Activated CD8-positive, alpha-beta T cell treated with anti-CD3 and anti-CD28 coated beads, Interleukin-2, amount 10 ng/mL, durations not matched to agents 7 days and 5 days (primary cell): ENCODE measurements at regions not wholly inside any gene's neighbourhood (a gene's known extent, or its start where the extent isn't known, plus 50 kb on each side); places are given as distances from the start of the nearest gene placed in this dataset.
"Not testable (repeated sequence)": the region's sequence is repeated elsewhere in the genome, so short reads cannot be mapped to it uniquely, and the experiment has no call there.

Experiments
- ATAC-seq: fragments of 150-1000 bp; cut with Tn5 transposase; one replicate; pipeline ENCODE4 v1.10.0; 2021; ENCODE audit warnings: moderate library complexity
- CTCF ChIA-PET: fragments of 350-600 bp; sonication (Branson Sonifier 250); formaldehyde crosslinking; loops from one replicate; lab custom pipeline; 2021; ENCODE audit warnings: antibody characterized with exemption; lab: Charles Lee
- POLR2A ChIA-PET: fragments of 350-600 bp; sonication (Branson Sonifier 250); formaldehyde crosslinking; loops from one replicate; lab custom pipeline; 2021; ENCODE audit warnings: antibody characterized with exemption; lab: Charles Lee
- DNase-seq: peaks from one replicate; pipeline ENCODE4 v3.0.0-alpha.2; 2020
- H3K27ac Mint-ChIP-seq: one replicate; pipeline ENCODE4 v1.8.0; 2021; ENCODE audit warnings: mild to moderate bottlenecking, mixed read lengths
- H3K27me3 Mint-ChIP-seq: one replicate; pipeline ENCODE4 v1.8.0; 2021; ENCODE audit warnings: low read depth, mixed read lengths
- H3K36me3 Mint-ChIP-seq: one replicate; pipeline ENCODE4 v1.8.0; 2021; ENCODE audit warnings: low read depth, mixed read lengths
- H3K4me1 Mint-ChIP-seq: one replicate; pipeline ENCODE4 v1.8.0; 2021; ENCODE audit warnings: low read depth, mixed read lengths
- H3K4me3 Mint-ChIP-seq: one replicate; pipeline ENCODE4 v1.8.0; 2021; ENCODE audit warnings: mild to moderate bottlenecking, mixed read lengths
- H3K9me3 Mint-ChIP-seq: one replicate; pipeline ENCODE4 v1.8.0; 2022; ENCODE audit warnings: mixed read lengths; ENCODE audit not compliant: insufficient read depth

GRCh38 chr1:30171537-30172298, 551.7 kb downstream of the MATN1 start:
- H3K4me1 Mint-ChIP-seq, result no peaks in the 10 kb centered on the region

GRCh38 chr1:30169269-30169668, 554.1 kb downstream of the MATN1 start:
- Mint-ChIP-seq H3K27ac (no peak overlapping the region), H3K4me3 (no peak overlapping the region), H3K36me3 (no peaks in the 10 kb centered on the region), H3K27me3 (peaks cover 4% of the 10 kb centered on the region), H3K9me3 (no peaks in the 10 kb centered on the region), H3K4me1 (no peaks in the 10 kb centered on the region)
- ATAC-seq (no peak), DNase-seq (no peak)
- CTCF ChIA-PET, result no interaction called here
- POLR2A ChIA-PET, result no interaction called here

More at GRCh38 chr1:30171537-30172298, 551.7 kb downstream of the MATN1 start:
- Mint-ChIP-seq H3K27me3 (peaks cover 6% of the 10 kb centered on the region), H3K36me3 (no peaks in the 10 kb centered on the region), H3K9me3 (no peaks in the 10 kb centered on the region), H3K4me3 (no peak overlapping the region), H3K27ac (no peak overlapping the region)
- CTCF ChIA-PET, result no interaction called here
- DNase-seq, result no peak
- POLR2A ChIA-PET, result no interaction called here
- ATAC-seq, result no peak

GRCh38 chr1:30166174-30166573, 557.2 kb downstream of the MATN1 start:
- CTCF ChIA-PET, result no interaction called here
- Mint-ChIP-seq H3K4me3 (no peak overlapping the region), H3K27ac (no peak overlapping the region), H3K27me3 (peaks cover 7% of the 10 kb centered on the region), H3K36me3 (no peaks in the 10 kb centered on the region), H3K9me3 (no peaks in the 10 kb centered on the region), H3K4me1 (no peaks in the 10 kb centered on the region)
- no peak for ATAC-seq
- no peak for DNase-seq
- POLR2A ChIA-PET, result no interaction called here

DNA sequence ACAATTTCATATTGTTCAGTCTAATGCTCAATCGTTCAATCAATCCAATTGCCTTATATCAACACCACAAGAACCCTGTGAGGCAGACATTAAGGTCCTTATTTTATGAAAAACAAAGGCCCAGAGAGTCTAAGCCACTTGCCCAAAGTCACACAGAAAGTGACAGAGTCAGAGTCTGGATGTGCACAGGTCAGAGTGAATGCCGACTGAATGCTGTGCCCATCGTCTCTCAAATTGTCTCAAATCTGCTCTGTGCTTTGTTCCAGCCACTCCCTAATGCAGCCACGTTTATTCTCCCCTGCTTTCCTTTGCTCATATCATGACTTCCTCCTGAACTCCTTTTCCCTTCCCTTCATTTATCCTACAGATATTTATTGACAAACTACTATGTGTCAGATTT, 558.3 kb downstream of the MATN1 start:
- no peak for DNase-seq
- CTCF ChIA-PET, result no interaction called here
- peaks cover 7% of the 10 kb centered on the region for H3K27me3 Mint-ChIP-seq
- no peak overlapping the region for H3K4me3 Mint-ChIP-seq
- POLR2A ChIA-PET, result no interaction called here
- ATAC-seq, result no peak
- H3K27ac Mint-ChIP-seq, result no peak overlapping the region
- H3K9me3 Mint-ChIP-seq, result no peaks in the 10 kb centered on the region
- no peaks in the 10 kb centered on the region for H3K36me3 Mint-ChIP-seq
- no peaks in the 10 kb centered on the region for H3K4me1 Mint-ChIP-seq

DNA sequence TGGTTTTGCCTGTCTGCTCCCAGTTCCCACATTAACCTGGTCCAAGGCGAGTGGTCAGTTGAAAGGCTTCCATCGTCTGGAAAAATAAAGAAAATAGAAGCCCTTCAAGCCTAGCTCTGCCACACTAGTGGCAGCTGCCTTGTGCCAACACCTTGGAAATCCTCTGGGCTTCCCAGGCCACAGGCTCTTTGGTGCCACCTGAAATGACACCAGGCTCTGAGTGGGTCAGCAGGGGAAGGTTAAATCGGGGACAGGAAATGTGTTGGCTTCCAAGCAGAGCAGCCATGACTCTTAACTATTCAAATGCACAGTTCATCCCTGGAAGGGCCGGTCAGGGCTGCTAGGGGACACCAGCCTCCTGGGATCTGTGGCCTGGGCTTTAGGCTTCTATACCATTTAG, 558.7 kb downstream of the MATN1 start:
- H3K27me3 Mint-ChIP-seq, result peaks cover 7% of the 10 kb centered on the region
- H3K36me3 Mint-ChIP-seq, result no peaks in the 10 kb centered on the region
- H3K4me1 Mint-ChIP-seq, result no peaks in the 10 kb centered on the region
- no peak overlapping the region for H3K4me3 Mint-ChIP-seq
- no peaks in the 10 kb centered on the region for H3K9me3 Mint-ChIP-seq
- no peak for ATAC-seq
- CTCF ChIA-PET, result no interaction called here
- no peak overlapping the region for H3K27ac Mint-ChIP-seq
- DNase-seq, result no peak
- POLR2A ChIA-PET, result no interaction called here

DNA sequence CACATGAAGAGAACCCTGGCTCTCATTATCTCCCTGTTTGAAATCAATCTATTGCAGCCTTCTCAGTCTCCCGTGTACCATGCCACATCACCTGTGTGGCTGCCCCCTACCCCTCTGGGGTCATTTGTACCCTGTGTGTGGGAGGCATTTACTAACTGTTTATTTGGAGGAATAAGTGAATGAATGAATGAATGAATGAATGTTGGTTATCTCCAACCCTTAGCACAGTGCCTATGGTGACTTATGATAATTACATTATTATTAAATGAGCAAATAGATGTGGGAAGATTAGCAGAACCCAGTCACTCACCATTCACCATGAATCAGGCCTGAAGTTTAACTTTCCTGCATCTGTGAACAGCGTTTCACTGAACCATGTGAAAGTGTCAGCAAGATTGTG, 560.8 kb downstream of the MATN1 start:
- ATAC-seq, result no peak

DNA sequence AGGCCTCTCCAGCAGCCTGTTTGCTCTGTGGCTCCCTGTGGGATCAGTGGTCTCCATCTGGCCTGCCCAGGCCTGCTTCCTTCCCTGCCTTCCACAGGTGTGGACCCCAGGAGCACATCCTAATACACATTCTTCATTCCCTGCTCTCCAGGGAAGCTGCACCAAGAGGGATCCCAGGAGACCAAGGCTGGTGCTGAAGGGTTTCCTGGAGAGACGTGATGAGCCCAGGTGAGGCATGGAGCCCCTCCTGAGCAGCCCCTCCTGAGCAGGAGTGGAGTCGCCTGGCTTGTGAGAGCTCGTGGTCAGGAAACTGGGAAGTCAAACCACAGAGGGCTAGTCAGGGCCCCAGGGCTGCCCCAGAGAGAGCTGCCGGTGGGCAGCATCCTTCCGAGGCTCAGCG, 561.4 kb downstream of the MATN1 start:
- Mint-ChIP-seq H3K4me1 (no peaks in the 10 kb centered on the region), H3K4me3 (no peak overlapping the region), H3K27me3 (peaks cover 15% of the 10 kb centered on the region), H3K9me3 (no peaks in the 10 kb centered on the region), H3K27ac (no peak overlapping the region), H3K36me3 (no peaks in the 10 kb centered on the region)
- DNase-seq (no peak), ATAC-seq (no peak)
- POLR2A ChIA-PET, result no interaction called here
- CTCF ChIA-PET, result no interaction called here

More for the DNA sequence above, 560.8 kb downstream of the MATN1 start:
- DNase-seq, result no peak
- Mint-ChIP-seq H3K9me3 (no peaks in the 10 kb centered on the region), H3K27ac (no peak overlapping the region), H3K4me1 (no peaks in the 10 kb centered on the region), H3K4me3 (no peak overlapping the region), H3K36me3 (no peaks in the 10 kb centered on the region), H3K27me3 (peaks cover 12% of the 10 kb centered on the region)
- ChIA-PET CTCF (no interaction called here), POLR2A (no interaction called here)

GRCh38 chr1:30160999-30161689, 562.2 kb downstream of the MATN1 start:
- Mint-ChIP-seq H3K27ac (no peak overlapping the region), H3K27me3 (peaks cover 13% of the 10 kb centered on the region), H3K36me3 (no peaks in the 10 kb centered on the region), H3K9me3 (no peaks in the 10 kb centered on the region), H3K4me3 (no peak overlapping the region), H3K4me1 (no peaks in the 10 kb centered on the region)
- ChIA-PET POLR2A (no interaction called here), CTCF (no interaction called here)
- DNase-seq, result no peak
- ATAC-seq, result no peak

- Mint-ChIP-seq H3K9me3 (no peaks in the 10 kb centered on the region), H3K27me3 (peaks cover 11% of the 10 kb centered on the region), H3K4me1 (no peaks in the 10 kb centered on the region), H3K27ac (no peak overlapping the region), H3K36me3 (no peaks in the 10 kb centered on the region), H3K4me3 (no peak overlapping the region)
- ChIA-PET POLR2A (no interaction called here), CTCF (no interaction called here)
- ATAC-seq (no peak), DNase-seq (no peak)
These were observed 564.4 kb downstream of the MATN1 start for GRCh38 chr1:30159015-30159414.

DNA sequence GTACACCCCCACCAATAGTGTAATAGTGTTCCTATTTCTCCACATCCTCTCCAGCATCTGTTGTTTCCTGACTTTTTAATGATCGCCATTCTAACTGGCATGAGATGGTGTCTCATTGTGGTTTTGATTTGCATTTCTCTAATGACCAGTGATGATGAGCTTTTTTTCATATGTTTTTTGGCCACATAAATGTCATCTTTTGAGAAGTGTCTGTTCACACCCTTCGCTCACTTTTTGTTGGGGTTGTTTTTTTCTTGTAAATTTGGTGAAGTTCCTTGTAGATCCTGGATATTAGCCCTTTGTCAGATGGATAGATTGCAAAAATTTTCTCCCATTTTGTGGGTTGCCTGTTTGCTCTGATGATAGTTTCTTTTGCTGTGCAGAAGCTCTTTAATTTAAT, 567.7 kb downstream of the MATN1 start:
- H3K9me3 Mint-ChIP-seq, ATAC-seq, H3K27ac Mint-ChIP-seq, H3K36me3 Mint-ChIP-seq, POLR2A ChIA-PET, DNase-seq, H3K4me1 Mint-ChIP-seq, H3K4me3 Mint-ChIP-seq, CTCF ChIA-PET: not testable (repeated sequence)
- H3K27me3 Mint-ChIP-seq, result peaks cover 11% of the 10 kb centered on the region

- H3K4me1 Mint-ChIP-seq, CTCF ChIA-PET, H3K27ac Mint-ChIP-seq, POLR2A ChIA-PET, H3K36me3 Mint-ChIP-seq, H3K4me3 Mint-ChIP-seq, H3K9me3 Mint-ChIP-seq, DNase-seq, ATAC-seq: not testable (repeated sequence)
- peaks cover 11% of the 10 kb centered on the region for H3K27me3 Mint-ChIP-seq
These were observed 568.1 kb downstream of the MATN1 start for GRCh38 chr1:30155253-30155652.

GRCh38 chr1:30153743-30154449, 569.5 kb downstream of the MATN1 start:
- DNase-seq (no peak), ATAC-seq (no peak)
- CTCF ChIA-PET, result no interaction called here
- H3K9me3 Mint-ChIP-seq, result no peaks in the 10 kb centered on the region
- H3K36me3 Mint-ChIP-seq, result no peaks in the 10 kb centered on the region
- POLR2A ChIA-PET, result no interaction called here
- no peak overlapping the region for H3K27ac Mint-ChIP-seq
- no peak overlapping the region for H3K4me3 Mint-ChIP-seq
- peaks cover 6% of the 10 kb centered on the region for H3K27me3 Mint-ChIP-seq
- H3K4me1 Mint-ChIP-seq, result no peaks in the 10 kb centered on the region
